ENCODE measurements at regions not wholly inside any gene's neighbourhood (a gene's known extent, or its start where the extent isn't known, plus 50 kb on each side); places are given as distances from the start of the nearest gene placed in this dataset.
A peak's percentile ranks its signal among the peaks of the same experiment; 100 is the strongest.

GRCh38 chr3:17841190-17841828 lies 98.9 kb upstream of the TBC1D5 start:
- H3K27me3 ChIP-seq (ENCODE audit: insufficient read depth, low read length) = no peaks in the 10 kb centered on the region
- no peaks in the 10 kb centered on the region for H3K4me1 ChIP-seq (ENCODE audit: control insufficient read depth, insufficient read depth, low read length, unreplicated experiment)
- H2AFZ ChIP-seq (ENCODE audit: low read length, unreplicated experiment) = peak overlapping the region; percentile 21
- no peaks in the 10 kb centered on the region for H3K36me3 ChIP-seq (ENCODE audit: insufficient read depth, low read length)
- H3K4me3 ChIP-seq (ENCODE audit: low read depth, low read length) = no peak overlapping the region
- no peaks in the 10 kb centered on the region for H3K79me2 ChIP-seq (ENCODE audit: control insufficient read depth, insufficient read depth, low read length, unreplicated experiment)
- H3K27ac ChIP-seq (ENCODE audit: low read depth, low read length) = no peak overlapping the region

- peak overlapping the region; percentile 21 for H2AFZ ChIP-seq (ENCODE audit: low read length, unreplicated experiment)
- H3K27ac ChIP-seq (ENCODE audit: low read depth, low read length) = no peak overlapping the region
- no peaks in the 10 kb centered on the region for H3K4me1 ChIP-seq (ENCODE audit: control insufficient read depth, insufficient read depth, low read length, unreplicated experiment)
- no peaks in the 10 kb centered on the region for H3K36me3 ChIP-seq (ENCODE audit: insufficient read depth, low read length)
- no peaks in the 10 kb centered on the region for H3K27me3 ChIP-seq (ENCODE audit: insufficient read depth, low read length)
- H3K4me3 ChIP-seq (ENCODE audit: low read depth, low read length) = no peak overlapping the region
- H3K79me2 ChIP-seq (ENCODE audit: control insufficient read depth, insufficient read depth, low read length, unreplicated experiment) = no peaks in the 10 kb centered on the region
Observed at GRCh38 chr3:17840651-17841050, 98.2 kb upstream of the TBC1D5 start.

- Histone ChIP-seq H3K27ac (ENCODE audit: low read depth, low read length) (no peak overlapping the region), H3K4me3 (ENCODE audit: low read depth, low read length) (no peak overlapping the region), H2AFZ (ENCODE audit: low read length, unreplicated experiment) (no peak overlapping the region), H3K79me2 (ENCODE audit: control insufficient read depth, insufficient read depth, low read length, unreplicated experiment) (no peaks in the 10 kb centered on the region), H3K4me1 (ENCODE audit: control insufficient read depth, insufficient read depth, low read length, unreplicated experiment) (no peaks in the 10 kb centered on the region), H3K27me3 (ENCODE audit: insufficient read depth, low read length) (no peaks in the 10 kb centered on the region), H3K36me3 (ENCODE audit: insufficient read depth, low read length) (no peaks in the 10 kb centered on the region)
Observed at GRCh38 chr3:17840126-17840525, 97.7 kb upstream of the TBC1D5 start.

GRCh38 chr3:17836919-17837318 lies 94.5 kb upstream of the TBC1D5 start:
- H3K4me1 ChIP-seq (ENCODE audit: control insufficient read depth, insufficient read depth, low read length, unreplicated experiment) = peaks cover 6% of the 10 kb centered on the region
- H3K36me3 ChIP-seq (ENCODE audit: insufficient read depth, low read length) = no peaks in the 10 kb centered on the region
- no peak overlapping the region for H3K27ac ChIP-seq (ENCODE audit: low read depth, low read length)
- no peaks in the 10 kb centered on the region for H3K27me3 ChIP-seq (ENCODE audit: insufficient read depth, low read length)
- no peaks in the 10 kb centered on the region for H3K79me2 ChIP-seq (ENCODE audit: control insufficient read depth, insufficient read depth, low read length, unreplicated experiment)
- no peak overlapping the region for H2AFZ ChIP-seq (ENCODE audit: low read length, unreplicated experiment)
- no peak overlapping the region for H3K4me3 ChIP-seq (ENCODE audit: low read depth, low read length)

- no peak overlapping the region for H2AFZ ChIP-seq (ENCODE audit: low read length, unreplicated experiment)
- H3K4me3 ChIP-seq (ENCODE audit: low read depth, low read length) = no peak overlapping the region
Observed at GRCh38 chr3:17836092-17836491, 93.7 kb upstream of the TBC1D5 start.

GRCh38 chr3:17833786-17834559 lies 91.5 kb upstream of the TBC1D5 start:
- Histone ChIP-seq H3K4me1 (ENCODE audit: control insufficient read depth, insufficient read depth, low read length, unreplicated experiment) (peaks cover 19% of the 10 kb centered on the region), H3K27ac (ENCODE audit: low read depth, low read length) (no peak overlapping the region), H3K36me3 (ENCODE audit: insufficient read depth, low read length) (no peaks in the 10 kb centered on the region), H3K79me2 (ENCODE audit: control insufficient read depth, insufficient read depth, low read length, unreplicated experiment) (no peaks in the 10 kb centered on the region), H2AFZ (ENCODE audit: low read length, unreplicated experiment) (no peak overlapping the region), H3K27me3 (ENCODE audit: insufficient read depth, low read length) (no peaks in the 10 kb centered on the region), H3K4me3 (ENCODE audit: low read depth, low read length) (no peak overlapping the region)

More at GRCh38 chr3:17836092-17836491, 93.7 kb upstream of the TBC1D5 start:
- H3K27me3 ChIP-seq (ENCODE audit: insufficient read depth, low read length) = no peaks in the 10 kb centered on the region
- H3K27ac ChIP-seq (ENCODE audit: low read depth, low read length) = no peak overlapping the region
- no peaks in the 10 kb centered on the region for H3K79me2 ChIP-seq (ENCODE audit: control insufficient read depth, insufficient read depth, low read length, unreplicated experiment)
- peaks cover 13% of the 10 kb centered on the region for H3K4me1 ChIP-seq (ENCODE audit: control insufficient read depth, insufficient read depth, low read length, unreplicated experiment)
- no peaks in the 10 kb centered on the region for H3K36me3 ChIP-seq (ENCODE audit: insufficient read depth, low read length)

GRCh38 chr3:17832016-17832415 lies 89.6 kb upstream of the TBC1D5 start:
- Histone ChIP-seq H3K79me2 (ENCODE audit: control insufficient read depth, insufficient read depth, low read length, unreplicated experiment) (no peaks in the 10 kb centered on the region), H3K4me3 (ENCODE audit: low read depth, low read length) (peak overlapping the region; percentile 43; the same call in 1 of the 2 replicates), H3K36me3 (ENCODE audit: insufficient read depth, low read length) (no peaks in the 10 kb centered on the region), H2AFZ (ENCODE audit: low read length, unreplicated experiment) (peak overlapping the region; percentile 43), H3K27me3 (ENCODE audit: insufficient read depth, low read length) (no peaks in the 10 kb centered on the region), H3K4me1 (ENCODE audit: control insufficient read depth, insufficient read depth, low read length, unreplicated experiment) (peaks cover 19% of the 10 kb centered on the region), H3K27ac (ENCODE audit: low read depth, low read length) (peak overlapping the region; percentile 65)

- Histone ChIP-seq H3K36me3 (ENCODE audit: insufficient read depth, low read length) (no peaks in the 10 kb centered on the region), H3K27ac (ENCODE audit: low read depth, low read length) (peak overlapping the region; percentile 65), H3K4me1 (ENCODE audit: control insufficient read depth, insufficient read depth, low read length, unreplicated experiment) (peaks cover 19% of the 10 kb centered on the region), H3K27me3 (ENCODE audit: insufficient read depth, low read length) (no peaks in the 10 kb centered on the region), H2AFZ (ENCODE audit: low read length, unreplicated experiment) (no peak overlapping the region), H3K4me3 (ENCODE audit: low read depth, low read length) (peak overlapping the region; percentile 43; the same call in 1 of the 2 replicates), H3K79me2 (ENCODE audit: control insufficient read depth, insufficient read depth, low read length, unreplicated experiment) (no peaks in the 10 kb centered on the region)
Observed at GRCh38 chr3:17831366-17831765, 88.9 kb upstream of the TBC1D5 start.

GRCh38 chr3:17830788-17831187 lies 88.4 kb upstream of the TBC1D5 start:
- no peaks in the 10 kb centered on the region for H3K27me3 ChIP-seq (ENCODE audit: insufficient read depth, low read length)
- H3K4me3 ChIP-seq (ENCODE audit: low read depth, low read length) = no peak overlapping the region
- H3K4me1 ChIP-seq (ENCODE audit: control insufficient read depth, insufficient read depth, low read length, unreplicated experiment) = peaks cover 19% of the 10 kb centered on the region
- H3K27ac ChIP-seq (ENCODE audit: low read depth, low read length) = peak overlapping the region; percentile 65
- no peak overlapping the region for H2AFZ ChIP-seq (ENCODE audit: low read length, unreplicated experiment)
- no peaks in the 10 kb centered on the region for H3K36me3 ChIP-seq (ENCODE audit: insufficient read depth, low read length)
- H3K79me2 ChIP-seq (ENCODE audit: control insufficient read depth, insufficient read depth, low read length, unreplicated experiment) = no peaks in the 10 kb centered on the region

- no peak overlapping the region for H3K27ac ChIP-seq (ENCODE audit: low read depth, low read length)
- H2AFZ ChIP-seq (ENCODE audit: low read length, unreplicated experiment) = no peak overlapping the region
- no peak overlapping the region for H3K4me3 ChIP-seq (ENCODE audit: low read depth, low read length)
- H3K36me3 ChIP-seq (ENCODE audit: insufficient read depth, low read length) = no peaks in the 10 kb centered on the region
- peaks cover 19% of the 10 kb centered on the region for H3K4me1 ChIP-seq (ENCODE audit: control insufficient read depth, insufficient read depth, low read length, unreplicated experiment)
- no peaks in the 10 kb centered on the region for H3K27me3 ChIP-seq (ENCODE audit: insufficient read depth, low read length)
- no peaks in the 10 kb centered on the region for H3K79me2 ChIP-seq (ENCODE audit: control insufficient read depth, insufficient read depth, low read length, unreplicated experiment)
Observed at GRCh38 chr3:17828388-17828787, 86.0 kb upstream of the TBC1D5 start.

GRCh38 chr3:17825298-17825697 lies 82.9 kb upstream of the TBC1D5 start:
- Histone ChIP-seq H3K36me3 (ENCODE audit: insufficient read depth, low read length) (no peaks in the 10 kb centered on the region), H3K79me2 (ENCODE audit: control insufficient read depth, insufficient read depth, low read length, unreplicated experiment) (no peaks in the 10 kb centered on the region), H2AFZ (ENCODE audit: low read length, unreplicated experiment) (no peak overlapping the region), H3K27me3 (ENCODE audit: insufficient read depth, low read length) (no peaks in the 10 kb centered on the region), H3K4me3 (ENCODE audit: low read depth, low read length) (no peak overlapping the region), H3K27ac (ENCODE audit: low read depth, low read length) (no peak overlapping the region), H3K4me1 (ENCODE audit: control insufficient read depth, insufficient read depth, low read length, unreplicated experiment) (no peaks in the 10 kb centered on the region)

All from ACC112 (cell line).